T-cell (primary cell): ENCODE measurements at regions not wholly inside any gene's neighbourhood (a gene's known extent, or its start where the extent isn't known, plus 50 kb on each side); places are given as distances from the start of the nearest gene placed in this dataset.

Experiments
- ATAC-seq, 4 experiments: fragments of 200-7000 bp in 3 of 4; fragments of 150-1000 bp in 1 of 4; cut with Tn5 transposase; replicated peaks in 1 of 4; 1 replicate in 3 of 4; 2 replicates in 1 of 4; pipeline ENCODE4 v1.10.0; 2021; ENCODE audit warnings: moderate library complexity in 3 of 4, mild to moderate bottlenecking in 2 of 4, moderate number of reproducible peaks in 1 of 4
- CTCF ChIA-PET, 2 donors: fragments of 300-600 bp; sonication (Branson Sonifier 250); formaldehyde crosslinking; loops; one replicate each; lab custom pipeline; 2022; ENCODE audit warnings: antibody characterized with exemption in 2 of 2; lab: Charles Lee
- POLR2A ChIA-PET, 2 donors: fragments of 300-600 bp; sonication (Branson Sonifier 250); formaldehyde crosslinking; loops; one replicate each; lab custom pipeline; 2022; ENCODE audit warnings: antibody characterized with exemption in 2 of 2; lab: Charles Lee
- DNase-seq, 35 experiments: peaks; one replicate each; pipeline versions ENCODE4 v3.0.0 to v3.0.0-alpha.2; 2013 to 2023
- H3K27ac ChIP-seq: one replicate; pipeline ENCODE4 v1.5.1; 2013; ENCODE audit warnings: low read length
- H3K27me3 ChIP-seq, 2 experiments: replicated peaks in 1 of 2; 1 replicate in 1 of 2; 2 replicates in 1 of 2; pipeline versions ENCODE4 v1.6.1 to v1.7.0; 2013; ENCODE audit warnings: low read length in 1 of 2, mixed read lengths in 1 of 2; ENCODE audit not compliant: control insufficient read depth in 2 of 2, insufficient read depth in 2 of 2; ENCODE audit errors: extremely low read depth in 1 of 2
- H3K36me3 ChIP-seq, 2 donors: 1 replicate in 1 of 2; 2 replicates in 1 of 2; pipeline versions ENCODE4 v1.6.1 to v1.7.0; 2013; ENCODE audit warnings: low read length in 1 of 2; ENCODE audit not compliant: control insufficient read depth in 2 of 2, insufficient read depth in 1 of 2; ENCODE audit errors: extremely low read depth in 1 of 2
- H3K4me1 ChIP-seq, 2 experiments: 1 replicate in 1 of 2; 2 replicates in 1 of 2; pipeline versions ENCODE4 v1.6.1 to v1.7.0; 2013; ENCODE audit warnings: low read length in 2 of 2, mixed read lengths in 1 of 2; ENCODE audit not compliant: insufficient read depth in 2 of 2, control insufficient read depth in 1 of 2; ENCODE audit errors: extremely low read depth in 1 of 2
- H3K4me3 ChIP-seq, 2 donors: 1 replicate in 1 of 2; 2 replicates in 1 of 2; pipeline versions ENCODE4 v1.5.1 to v1.7.0; 2013; ENCODE audit warnings: mild to moderate bottlenecking in 2 of 2, low read length in 1 of 2, moderate library complexity in 1 of 2; ENCODE audit not compliant: control insufficient read depth in 1 of 2; ENCODE audit errors: extremely low read depth in 1 of 2
- H3K9me3 ChIP-seq: 2 replicates; pipeline ENCODE4 v1.7.0; 2013
- H3K27ac Mint-ChIP-seq, 2 donors: one replicate each; pipeline ENCODE4 v1.8.0; 2020 to 2021; ENCODE audit warnings: mild to moderate bottlenecking in 2 of 2, mixed read lengths in 2 of 2
- H3K27me3 Mint-ChIP-seq, 2 donors: one replicate each; pipeline ENCODE4 v1.8.0; 2021 to 2022; ENCODE audit warnings: mixed read lengths in 2 of 2
- H3K36me3 Mint-ChIP-seq: one replicate; pipeline ENCODE4 v1.8.0; 2021; ENCODE audit warnings: mixed read lengths
- H3K4me1 Mint-ChIP-seq, 3 donors: one replicate each; pipeline ENCODE4 v1.8.0; 2020 to 2022; ENCODE audit warnings: mixed read lengths in 3 of 3, mild to moderate bottlenecking in 1 of 3
- H3K4me3 Mint-ChIP-seq, 3 donors: one replicate each; pipeline ENCODE4 v1.8.0; 2020 to 2022; ENCODE audit warnings: mild to moderate bottlenecking in 3 of 3, mixed read lengths in 3 of 3, moderate library complexity in 3 of 3
- H3K9me3 Mint-ChIP-seq, 3 donors: one replicate each; pipeline ENCODE4 v1.8.0; 2020 to 2022; ENCODE audit warnings: mixed read lengths in 3 of 3
- WGBS: methylation state at CpG from one replicate; pipeline ENCODE4 v1.1.5; 2013; ENCODE audit warnings: missing lambda C conversion rate; ENCODE audit not compliant: insufficient coverage; 5-methylcytosine and 5-hydroxymethylcytosine counted together

DNA sequence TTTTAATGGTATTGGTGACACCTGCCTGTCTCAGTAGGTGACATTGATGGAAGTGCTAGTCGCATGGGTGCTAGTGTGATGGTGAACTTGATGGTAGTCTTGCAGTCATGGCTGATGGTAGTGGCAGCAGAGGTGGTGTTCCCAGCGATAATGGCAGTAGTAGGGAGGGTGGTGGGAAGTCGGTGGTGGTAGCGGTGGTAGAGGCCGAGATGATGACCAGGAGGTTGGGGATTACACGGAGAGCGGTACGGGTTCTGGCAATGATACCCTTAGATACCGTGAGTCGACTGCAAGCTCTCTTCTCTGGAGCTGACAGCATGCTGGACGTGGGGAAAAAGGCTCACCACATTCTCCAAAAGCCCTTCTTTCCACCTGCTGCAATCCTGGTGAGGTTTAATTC is 99.4 kb upstream of the SLC2A1 start:
- ChIA-PET POLR2A (interaction anchor here in 1 of 2 donors (0.6 kb wide), 1 partner anchor 126 kb away, joined by 3 read pairs; no protein-coding TSS in a partner anchor), CTCF (interaction anchor here in 1 of 2 donors (0.6 kb wide), 1 partner anchor 13 kb away, joined by 3 read pairs; no protein-coding TSS in a partner anchor)
- H3K36me3 ChIP-seq: no peaks in the 10 kb centered on the region
- 87% methylated on average over 2 of the region's 11 CpGs for WGBS
- no peaks in the 10 kb centered on the region for H3K36me3 Mint-ChIP-seq
- no peak overlapping the region for H3K4me3 ChIP-seq
- H3K27ac ChIP-seq: no peak overlapping the region
- H3K4me1 Mint-ChIP-seq: peaks cover 9 to 20% (median 12%) of the 10 kb centered on the region in 3 donors
- H3K4me1 ChIP-seq: peaks cover 0 to 5% of the 10 kb centered on the region in 2 experiments
- DNase-seq (no peak), ATAC-seq (no peak)
- no peaks in the 10 kb centered on the region for H3K9me3 Mint-ChIP-seq
- no peaks in the 10 kb centered on the region for H3K9me3 ChIP-seq
- H3K27me3 ChIP-seq: peaks cover 0 to 17% of the 10 kb centered on the region in 2 experiments
- peaks cover 3 to 10% of the 10 kb centered on the region in 2 donors for H3K27me3 Mint-ChIP-seq
- H3K27ac Mint-ChIP-seq: no peak overlapping the region
- H3K4me3 Mint-ChIP-seq: no peak overlapping the region

GRCh38 chr1:43057567-43057966 is 98.9 kb upstream of the SLC2A1 start:
- Mint-ChIP-seq H3K4me1 (peaks cover 9 to 20% (median 12%) of the 10 kb centered on the region in 3 donors), H3K27ac (no peak overlapping the region), H3K36me3 (no peaks in the 10 kb centered on the region), H3K4me3 (no peak overlapping the region), H3K9me3 (no peaks in the 10 kb centered on the region), H3K27me3 (peaks cover 3 to 10% of the 10 kb centered on the region in 2 donors)
- no peak for DNase-seq
- whole genome bisulfite sequencing: 79% methylated on average over 7 of the region's 7 CpGs
- Histone ChIP-seq H3K36me3 (no peaks in the 10 kb centered on the region), H3K27ac (no peak overlapping the region), H3K9me3 (no peaks in the 10 kb centered on the region), H3K4me3 (no peak overlapping the region), H3K27me3 (peaks cover 0 to 17% of the 10 kb centered on the region in 2 experiments), H3K4me1 (peaks cover 0 to 5% of the 10 kb centered on the region in 2 experiments)
- ChIA-PET CTCF (no interaction called here), POLR2A (no interaction called here)
- no peak for ATAC-seq

DNA sequence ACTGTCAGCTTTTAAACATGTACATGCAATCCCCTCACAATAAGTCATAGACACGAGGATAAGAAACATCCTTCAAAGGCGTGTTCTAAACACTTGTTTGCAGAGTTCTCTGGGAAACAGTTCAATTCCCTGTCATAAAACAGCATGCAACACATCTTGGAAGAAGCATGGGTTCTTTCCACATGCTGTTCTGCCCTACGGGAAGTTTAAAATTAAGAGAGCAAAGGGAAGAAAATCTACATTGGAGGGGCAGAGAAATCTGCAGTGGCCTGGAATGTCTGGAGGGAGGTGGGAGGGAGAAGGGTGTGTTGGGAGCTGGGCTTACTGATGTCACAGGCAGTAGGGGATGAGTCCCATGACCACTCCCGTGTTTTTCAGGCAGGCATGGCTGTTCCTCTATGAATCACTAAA is 98.3 kb upstream of the SLC2A1 start:
- H3K4me1 Mint-ChIP-seq: peaks cover 9 to 20% (median 12%) of the 10 kb centered on the region in 3 donors
- ATAC-seq (no peak), DNase-seq (no peak)
- H3K36me3 ChIP-seq: no peaks in the 10 kb centered on the region
- H3K4me3 Mint-ChIP-seq: no peak overlapping the region
- no peak overlapping the region for H3K4me3 ChIP-seq
- H3K27me3 ChIP-seq: peaks cover 0 to 17% of the 10 kb centered on the region in 2 experiments
- no peaks in the 10 kb centered on the region for H3K9me3 Mint-ChIP-seq
- no peaks in the 10 kb centered on the region for H3K36me3 Mint-ChIP-seq
- ChIA-PET CTCF (no interaction called here), POLR2A (no interaction called here)
- H3K9me3 ChIP-seq: no peaks in the 10 kb centered on the region
- no peak overlapping the region for H3K27ac Mint-ChIP-seq
- H3K4me1 ChIP-seq: peaks cover 0 to 5% of the 10 kb centered on the region in 2 experiments
- H3K27ac ChIP-seq: no peak overlapping the region
- H3K27me3 Mint-ChIP-seq: peaks cover 3 to 10% of the 10 kb centered on the region in 2 donors
- WGBS: 100% methylated on average over 1 of the region's 4 CpGs

DNA sequence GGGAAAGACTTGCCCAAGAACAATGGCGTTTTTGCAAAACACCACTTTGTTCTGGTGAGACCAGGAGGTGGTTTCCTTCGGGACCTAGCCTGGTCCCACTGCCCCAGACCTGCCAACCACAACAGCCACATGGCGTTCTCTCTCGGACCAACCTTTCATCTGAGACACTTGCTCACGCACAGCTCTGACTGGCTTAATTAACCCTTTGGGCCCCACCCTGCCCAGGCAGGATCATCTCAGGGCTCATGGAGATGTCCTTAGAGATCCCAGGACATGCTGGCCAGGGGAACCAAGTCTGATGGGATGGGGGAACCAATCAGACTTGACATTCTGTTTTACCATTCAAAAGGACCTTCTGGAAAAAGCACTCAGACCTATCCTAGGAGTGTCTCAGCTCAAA is 97.8 kb upstream of the SLC2A1 start:
- ChIA-PET POLR2A (no interaction called here), CTCF (no interaction called here)
- DNase-seq (no peak), ATAC-seq (no peak)
- Mint-ChIP-seq H3K36me3 (no peaks in the 10 kb centered on the region), H3K4me1 (peaks cover 9 to 20% (median 12%) of the 10 kb centered on the region in 3 donors), H3K27ac (no peak overlapping the region), H3K9me3 (no peaks in the 10 kb centered on the region), H3K4me3 (no peak overlapping the region), H3K27me3 (peaks cover 3 to 10% of the 10 kb centered on the region in 2 donors)
- no peaks in the 10 kb centered on the region for H3K9me3 ChIP-seq
- WGBS: 50% methylated on average over 2 of the region's 5 CpGs
- no peak overlapping the region for H3K27ac ChIP-seq
- H3K4me1 ChIP-seq: peaks cover 0 to 5% of the 10 kb centered on the region in 2 experiments
- H3K36me3 ChIP-seq: no peaks in the 10 kb centered on the region
- H3K4me3 ChIP-seq: no peak overlapping the region
- H3K27me3 ChIP-seq: peaks cover 0 to 19% of the 10 kb centered on the region in 2 experiments

DNA sequence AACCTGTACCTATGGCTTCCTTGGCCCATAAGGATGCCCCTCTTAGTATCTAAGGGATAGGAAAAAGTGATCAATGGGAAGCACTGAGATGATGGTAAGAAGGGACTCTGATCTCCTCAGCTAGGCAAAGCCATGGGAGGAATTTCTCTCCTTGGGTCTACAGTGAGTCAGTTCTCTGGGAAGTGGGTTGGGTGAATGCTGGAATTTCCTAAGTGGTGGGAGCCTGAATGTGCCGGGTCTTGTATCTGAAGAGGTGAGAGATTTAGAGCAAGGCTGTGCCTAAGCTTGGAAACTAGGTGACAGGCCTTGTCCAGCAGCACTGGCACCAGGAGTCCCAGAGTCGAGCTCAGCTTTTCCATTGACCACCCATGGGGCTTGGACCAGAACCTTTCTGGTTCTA is 96.3 kb upstream of the SLC2A1 start:
- no peak overlapping the region for H3K27ac ChIP-seq
- no peaks in the 10 kb centered on the region for H3K36me3 Mint-ChIP-seq
- H3K27ac Mint-ChIP-seq: no peak overlapping the region
- no peak for DNase-seq
- no peak for ATAC-seq
- peaks cover 3 to 7% of the 10 kb centered on the region in 2 donors for H3K27me3 Mint-ChIP-seq
- ChIA-PET CTCF (interaction anchor here in 1 of 2 donors (0.6 kb wide), 1 partner anchor 753 kb away, joined by 3 read pairs; no protein-coding TSS in a partner anchor), POLR2A (no interaction called here)
- H3K27me3 ChIP-seq: peaks cover 0 to 19% of the 10 kb centered on the region in 2 experiments
- H3K36me3 ChIP-seq: no peaks in the 10 kb centered on the region
- H3K4me3 Mint-ChIP-seq: no peak overlapping the region
- H3K4me1 Mint-ChIP-seq: peaks cover 9 to 18% (median 12%) of the 10 kb centered on the region in 3 donors
- peaks cover 0 to 5% of the 10 kb centered on the region in 2 experiments for H3K4me1 ChIP-seq
- H3K9me3 Mint-ChIP-seq: no peaks in the 10 kb centered on the region
- no peaks in the 10 kb centered on the region for H3K9me3 ChIP-seq
- no peak overlapping the region for H3K4me3 ChIP-seq
- WGBS: 77% methylated on average over 2 of the region's 2 CpGs

DNA sequence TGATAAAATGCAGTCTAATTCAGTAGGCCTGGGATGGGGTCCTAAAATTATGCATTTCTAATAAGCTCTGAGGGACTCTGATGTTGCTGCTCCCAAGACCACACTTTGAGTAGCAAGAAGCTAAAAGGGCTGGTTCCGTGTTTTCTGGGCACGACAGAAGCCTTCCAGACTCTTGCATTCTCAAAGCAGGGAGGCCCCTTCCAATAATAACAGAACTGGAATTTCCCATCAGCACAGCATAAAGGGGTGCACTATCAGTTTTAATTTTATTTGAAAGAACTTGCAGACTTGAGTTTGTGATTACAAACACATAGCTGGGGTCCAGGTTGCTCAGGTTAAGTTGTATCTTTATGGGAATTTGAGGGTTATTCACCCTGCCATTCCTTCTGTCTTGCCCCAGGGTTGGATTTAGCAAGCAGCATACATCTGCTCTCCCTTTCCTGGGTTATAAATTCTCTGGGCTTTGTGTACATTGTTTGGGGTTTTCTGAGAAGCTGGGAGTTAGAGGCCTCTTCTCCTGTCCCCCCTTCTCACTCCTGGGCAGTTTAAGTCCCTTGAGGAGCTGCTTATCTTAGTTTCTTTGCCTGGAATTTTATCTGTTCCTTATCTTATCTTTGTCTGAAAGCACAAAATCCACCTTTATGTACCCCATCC is 94.2 kb upstream of the SLC2A1 start:
- H3K36me3 ChIP-seq: no peaks in the 10 kb centered on the region
- no peak overlapping the region for H3K27ac ChIP-seq
- WGBS: 80% methylated on average over 1 of the region's 2 CpGs
- H3K4me3 ChIP-seq: no peak overlapping the region
- Mint-ChIP-seq H3K27me3 (peaks cover 2 to 6% of the 10 kb centered on the region in 2 donors), H3K4me3 (no peak overlapping the region), H3K27ac (no peak overlapping the region), H3K36me3 (no peaks in the 10 kb centered on the region), H3K4me1 (peaks cover 0 to 14% (median 7%) of the 10 kb centered on the region in 3 donors), H3K9me3 (no peaks in the 10 kb centered on the region)
- ATAC-seq: no peak
- DNase-seq: no peak
- no peaks in the 10 kb centered on the region for H3K4me1 ChIP-seq
- ChIA-PET CTCF (no interaction called here), POLR2A (no interaction called here)
- H3K27me3 ChIP-seq: peaks cover 0 to 6% of the 10 kb centered on the region in 2 experiments
- H3K9me3 ChIP-seq: no peaks in the 10 kb centered on the region
